ENCODE measurements at regions not wholly inside any gene's neighbourhood (a gene's known extent, or its start where the extent isn't known, plus 50 kb on each side); places are given as distances from the start of the nearest gene placed in this dataset.

DNA sequence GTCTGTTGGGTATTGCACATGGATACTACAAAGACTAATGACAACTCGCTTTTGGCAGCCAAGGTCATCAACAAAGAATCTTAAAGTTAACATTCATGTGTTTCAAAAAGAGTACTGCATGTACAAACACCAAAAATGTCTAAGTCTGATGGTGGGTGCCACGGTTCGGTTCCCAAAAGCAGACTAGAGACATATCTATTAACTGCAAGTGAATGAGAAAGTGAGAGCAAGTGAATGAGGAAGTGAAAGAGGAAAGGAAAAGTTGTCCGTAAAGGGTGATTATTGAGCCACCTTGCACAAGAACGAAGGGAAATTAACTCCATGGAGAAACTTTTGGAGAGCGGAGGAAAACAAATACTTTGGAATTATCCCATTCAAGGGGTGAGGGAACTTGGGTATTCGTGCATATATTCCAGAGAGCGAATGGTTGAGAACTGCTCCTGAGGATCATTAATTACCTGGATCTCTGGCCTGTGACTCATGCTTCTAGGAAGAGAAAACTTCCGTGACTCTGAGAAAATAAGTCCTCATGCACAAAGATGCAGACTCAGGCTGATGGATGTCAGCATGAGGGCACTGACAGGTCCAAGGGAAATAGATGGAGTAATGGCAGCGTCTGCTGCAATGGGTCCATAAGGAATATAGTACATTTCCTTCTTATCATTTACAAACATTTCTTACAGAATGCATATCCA is 336.5 kb upstream of the TGFBR2 start:
- DNase-seq, result no peak

GRCh38 chr3:30271781-30272180 is 334.6 kb upstream of the TGFBR2 start:
- no peak for DNase-seq

GRCh38 chr3:30273304-30274072 is 332.9 kb upstream of the TGFBR2 start:
- DNase-seq, result no peak

- no peak for DNase-seq
Observed at GRCh38 chr3:30277494-30277893, 328.9 kb upstream of the TGFBR2 start.

DNA sequence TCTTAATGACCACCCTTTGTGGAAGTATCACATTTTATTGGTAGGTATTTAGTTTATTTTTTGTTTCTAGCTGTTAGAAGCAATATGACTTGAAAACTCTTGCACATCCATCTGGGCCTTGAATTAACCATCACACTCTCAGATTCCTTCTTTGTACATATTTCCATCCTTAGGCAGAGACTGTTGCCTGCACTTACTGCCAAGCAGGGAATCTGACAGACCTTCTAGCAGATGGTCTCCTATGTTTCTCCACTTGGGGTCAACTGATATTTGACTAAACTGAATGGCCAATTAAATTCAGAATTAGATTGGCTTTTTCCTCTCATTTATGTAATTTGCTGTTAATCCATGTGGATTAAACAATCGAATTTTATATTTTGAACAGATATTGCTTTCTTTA is 324.9 kb upstream of the TGFBR2 start:
- no peak for DNase-seq

GRCh38 chr3:30282154-30282696 is 324.2 kb upstream of the TGFBR2 start:
- no peak for DNase-seq

DNA sequence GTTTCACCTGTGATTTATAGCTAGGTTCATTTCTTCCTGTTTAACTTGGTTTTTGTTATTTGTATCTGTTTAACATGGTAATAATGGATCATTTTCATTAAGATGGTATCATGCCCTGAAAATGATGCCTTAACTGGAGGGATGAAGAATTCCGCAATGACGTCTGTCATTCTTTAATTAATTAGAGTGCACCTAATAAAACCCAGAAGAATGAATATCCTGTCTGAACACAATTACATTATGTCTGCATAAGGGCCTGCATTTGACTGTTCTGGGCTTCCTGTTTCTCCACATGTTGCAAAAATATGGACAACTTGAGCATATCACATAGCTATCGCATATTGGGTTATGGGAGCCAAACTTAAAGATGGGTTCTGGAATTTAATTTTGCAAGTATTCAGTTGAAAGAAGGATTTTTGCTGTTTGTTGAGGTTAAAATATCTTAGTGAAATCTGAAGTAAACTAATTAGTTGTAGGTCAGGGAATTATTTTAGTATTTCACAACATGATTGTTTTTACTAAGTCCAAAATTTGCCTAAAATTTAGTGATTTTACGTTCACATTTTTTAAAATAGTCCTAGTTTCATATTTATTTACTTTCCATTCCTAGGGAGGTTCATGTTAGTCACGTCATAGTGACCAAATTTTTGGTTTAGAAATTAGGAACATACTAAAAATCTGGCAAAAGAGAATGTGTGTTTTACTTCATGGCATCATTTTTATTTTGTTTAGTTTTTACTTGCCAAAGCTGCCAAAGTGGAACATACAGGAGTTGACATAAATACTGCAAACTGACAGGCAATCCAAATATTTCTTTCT is 321.0 kb upstream of the TGFBR2 start:
- no peak for DNase-seq

DNA sequence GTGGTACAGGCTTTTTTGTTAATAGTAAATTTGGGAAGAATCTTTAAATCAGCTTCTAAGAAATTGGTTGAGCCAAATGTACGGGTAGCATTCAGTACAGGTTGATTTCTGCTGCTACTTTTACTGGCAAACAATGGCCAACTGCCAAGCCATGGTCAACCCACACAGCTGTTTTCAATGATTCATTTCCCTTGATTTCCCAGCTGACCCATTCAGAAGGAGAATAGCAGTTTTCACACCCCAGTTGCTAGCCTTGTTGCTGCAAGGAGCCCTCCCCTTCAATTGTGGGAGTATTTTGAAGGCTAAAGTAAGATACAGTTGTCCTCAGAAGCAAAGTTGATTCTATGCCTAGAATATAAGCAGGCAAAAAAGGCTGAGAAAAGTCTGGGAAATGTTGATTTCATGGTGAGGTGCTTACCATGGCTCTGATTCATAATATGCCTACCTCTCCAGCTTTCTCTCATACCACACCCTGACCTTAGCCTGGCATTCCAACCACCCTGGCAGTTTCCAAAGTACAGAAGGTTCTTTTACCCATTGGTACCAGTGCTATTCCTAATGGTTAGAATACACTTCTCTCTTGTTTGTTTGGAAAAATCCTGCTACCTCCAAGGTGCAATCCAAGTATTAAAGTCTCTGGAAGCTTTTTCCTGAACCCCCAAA is 320.3 kb upstream of the TGFBR2 start:
- DNase-seq, result peak; percentile 50

GRCh38 chr3:30286811-30287210 is 319.6 kb upstream of the TGFBR2 start:
- DNase-seq, result no peak

GRCh38 chr3:30288830-30289229 is 317.6 kb upstream of the TGFBR2 start:
- DNase-seq, result no peak

DNA sequence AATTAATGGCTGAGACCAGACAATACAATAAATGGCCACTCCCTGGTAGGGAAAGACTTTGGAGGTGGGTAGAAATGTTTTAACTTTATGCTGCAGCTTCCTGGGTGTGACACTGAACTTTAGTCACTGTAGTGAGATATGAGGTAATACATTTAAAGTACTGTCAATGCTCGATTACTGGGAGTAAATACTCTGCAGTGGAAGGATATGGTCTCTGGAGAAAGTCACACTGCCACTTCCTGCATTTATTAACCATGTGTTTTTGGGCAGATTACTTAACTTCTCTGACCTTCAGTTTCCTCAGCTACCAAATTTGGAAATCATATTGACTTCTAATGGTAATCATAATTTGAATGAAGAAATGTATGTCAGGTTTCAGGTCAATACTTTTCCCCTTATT is 317.1 kb upstream of the TGFBR2 start:
- DNase-seq, result no peak

DNA sequence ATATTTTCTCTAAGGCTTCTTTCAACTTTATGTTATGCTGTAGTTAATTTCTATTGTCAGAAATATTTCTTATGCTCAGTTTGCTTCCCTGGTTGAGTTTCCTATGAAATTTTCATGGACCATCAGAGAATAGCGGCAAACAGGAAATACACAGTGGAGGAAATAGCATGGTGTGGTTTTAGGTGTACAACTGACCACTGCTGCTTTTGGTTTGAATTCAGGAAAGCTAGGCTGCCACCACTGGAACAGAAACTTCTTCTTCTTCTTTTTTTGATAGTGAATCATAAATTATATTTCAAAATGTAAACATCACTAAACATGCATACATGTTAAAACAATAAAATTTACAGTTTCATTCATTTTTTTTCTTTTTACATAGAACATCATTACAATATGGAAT is 316.6 kb upstream of the TGFBR2 start:
- DNase-seq, result no peak

DNA sequence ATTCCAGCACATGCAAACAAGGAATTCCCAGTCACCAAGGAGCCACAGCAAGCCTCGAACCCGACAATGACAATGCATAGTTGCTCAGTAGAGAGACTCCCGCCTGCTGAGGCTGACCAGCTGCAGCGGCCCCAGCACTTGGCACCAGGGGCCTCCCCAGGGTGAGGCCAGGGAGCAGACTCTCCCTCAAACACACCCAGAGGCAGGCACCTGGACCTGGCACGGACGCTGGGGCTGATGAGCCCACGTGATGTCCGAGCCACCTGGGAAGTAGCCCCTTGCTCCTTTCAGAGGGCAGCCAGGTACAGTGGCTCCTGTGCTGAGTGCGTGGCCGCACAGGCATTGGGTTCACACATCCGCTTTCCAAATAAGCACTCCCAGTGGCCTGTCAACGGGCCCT is 315.9 kb upstream of the TGFBR2 start:
- DNase-seq, result no peak

GRCh38 chr3:30292192-30292893 is 314.1 kb upstream of the TGFBR2 start:
- DNase-seq, result no peak

DNA sequence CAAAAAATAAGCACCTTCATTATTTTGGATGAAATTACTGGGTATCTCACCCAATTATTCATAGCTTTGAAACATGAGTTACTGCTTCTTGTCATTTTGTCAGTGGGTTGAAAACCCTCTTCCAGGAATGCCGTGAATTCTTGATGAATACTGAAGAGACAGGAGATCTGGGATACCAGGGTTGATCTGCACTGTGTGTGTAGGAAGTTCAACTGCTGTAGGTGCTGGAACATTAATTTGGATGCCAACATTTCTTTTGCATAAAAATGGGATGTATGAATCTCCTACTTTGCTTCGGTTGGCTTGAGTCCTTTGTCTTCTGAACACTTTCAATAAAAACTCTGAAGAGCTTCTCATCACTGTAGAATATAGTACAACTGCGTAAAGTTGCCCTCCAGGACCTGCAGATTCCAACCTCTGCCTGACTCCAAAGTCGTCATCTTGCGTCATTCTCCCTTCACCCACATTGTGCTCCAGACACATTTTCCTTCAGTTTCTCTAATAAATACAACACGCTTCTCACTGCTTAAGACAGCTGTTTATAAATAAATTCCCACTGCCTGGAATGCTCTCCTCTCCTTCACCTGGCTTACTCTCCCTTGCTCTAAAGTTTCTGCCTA is 312.7 kb upstream of the TGFBR2 start:
- no peak for DNase-seq

DNA sequence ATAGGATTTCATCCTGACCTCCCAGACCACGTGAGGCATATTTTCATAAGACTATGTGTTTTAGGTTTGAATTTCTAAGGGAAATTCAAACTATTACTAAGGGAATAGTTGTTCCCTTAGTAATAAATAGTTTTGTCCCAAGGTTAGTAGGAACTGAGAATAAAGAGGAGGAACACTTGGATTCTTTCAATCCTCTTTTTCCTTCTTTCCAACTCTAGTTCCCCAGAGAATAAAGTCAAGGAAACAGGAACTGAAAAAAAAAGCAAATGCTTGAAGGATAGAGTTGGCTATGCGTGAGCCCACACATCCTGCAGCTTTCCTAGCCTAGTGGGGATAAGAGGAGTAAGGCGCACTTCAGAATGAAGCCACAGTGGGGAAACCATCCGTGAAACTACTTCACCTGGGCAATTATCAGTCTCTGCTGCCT is 312.1 kb upstream of the TGFBR2 start:
- no peak for DNase-seq

DNA sequence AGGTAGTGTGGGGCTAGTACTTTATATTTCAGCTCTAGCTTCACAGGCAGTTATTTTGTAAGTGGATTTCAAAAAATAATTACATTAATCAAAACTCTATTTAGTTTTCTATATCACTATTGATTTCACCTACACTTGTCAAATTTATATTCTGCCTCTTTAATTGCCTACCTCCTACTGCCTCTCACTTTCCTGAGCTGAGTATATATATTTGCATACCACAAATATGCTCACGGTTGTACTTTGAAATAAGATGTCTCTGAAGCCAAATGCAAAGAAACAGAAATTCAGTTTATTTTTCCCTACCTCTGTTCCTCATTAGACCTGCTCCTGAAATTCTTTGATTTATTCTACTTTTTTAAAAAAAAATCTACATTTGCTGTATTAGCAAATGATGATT is 309.3 kb upstream of the TGFBR2 start:
- no peak for DNase-seq

DNA sequence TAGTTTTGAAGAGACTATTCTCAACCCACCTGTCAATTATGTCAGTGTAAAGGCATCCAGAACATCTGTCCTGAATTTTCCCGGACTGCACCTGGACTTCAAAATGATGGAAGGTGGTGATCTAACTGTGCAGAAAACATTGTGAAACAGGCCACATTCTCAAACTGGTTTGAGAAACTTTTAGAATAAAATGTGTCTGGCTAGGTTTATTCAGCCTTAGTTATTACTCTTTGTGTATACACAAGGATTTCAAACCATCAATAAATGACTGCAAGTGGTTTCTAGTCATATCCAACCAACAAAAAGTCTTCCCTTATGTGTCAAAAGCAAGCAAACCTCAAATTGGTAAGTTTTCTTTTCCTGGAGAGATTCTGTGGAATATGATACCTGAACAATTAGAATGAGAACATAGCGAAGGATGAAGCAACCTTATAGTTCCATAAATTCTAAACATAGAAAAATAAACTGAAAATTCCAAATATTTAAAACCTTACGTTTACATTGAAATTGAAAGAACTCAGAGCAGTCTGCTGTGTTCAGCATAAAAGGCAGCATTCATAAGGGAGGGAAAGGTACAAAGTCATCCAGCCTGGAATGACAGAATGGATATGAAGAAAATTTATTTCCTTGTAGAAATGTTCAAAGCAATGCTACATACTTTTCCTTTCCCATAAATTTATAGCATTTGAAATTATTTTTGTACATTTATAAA is 306.6 kb upstream of the TGFBR2 start:
- no peak for DNase-seq

- DNase-seq, result no peak
Observed at GRCh38 chr3:30300809-30301208, 305.6 kb upstream of the TGFBR2 start.

DNA sequence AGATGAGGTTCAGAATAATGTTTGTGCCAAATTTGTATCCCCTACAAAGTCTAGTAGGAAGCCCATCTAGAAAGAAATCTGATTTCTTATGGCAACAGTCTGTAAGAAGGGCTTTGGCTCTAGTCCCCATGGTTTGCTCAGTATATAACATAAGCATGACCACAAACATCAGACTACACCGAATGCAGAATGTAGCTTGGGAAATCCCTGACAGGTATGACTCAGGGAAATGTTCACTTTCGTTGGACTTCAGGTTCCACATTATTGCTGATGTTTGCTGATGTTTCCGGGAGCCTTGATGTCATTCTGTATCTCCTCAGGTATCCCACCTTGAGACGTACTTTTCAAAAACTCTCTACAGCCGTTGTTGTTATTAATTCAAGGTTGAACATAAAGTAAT is 304.4 kb upstream of the TGFBR2 start:
- no peak for DNase-seq

- DNase-seq, result no peak
Observed at GRCh38 chr3:30303770-30304169, 302.6 kb upstream of the TGFBR2 start.

Data from DMS153 (cell line).